GM19397 (cell line): ENCODE measurements at regions not wholly inside any gene's neighbourhood (a gene's known extent, or its start where the extent isn't known, plus 50 kb on each side); places are given as distances from the start of the nearest gene placed in this dataset.
"Not testable (repeated sequence)": the region's sequence is repeated elsewhere in the genome, so short reads cannot be mapped to it uniquely, and the experiment has no call there.

ENCODE experiments used
- ATAC-seq: cut with Tn5 transposase; IDR thresholded peaks from one replicate; pipeline ENCODE4 v1.9.1; 2021; ENCODE audit warnings: mild to moderate bottlenecking, moderate library complexity; ENCODE audit not compliant: unreplicated experiment

DNA sequence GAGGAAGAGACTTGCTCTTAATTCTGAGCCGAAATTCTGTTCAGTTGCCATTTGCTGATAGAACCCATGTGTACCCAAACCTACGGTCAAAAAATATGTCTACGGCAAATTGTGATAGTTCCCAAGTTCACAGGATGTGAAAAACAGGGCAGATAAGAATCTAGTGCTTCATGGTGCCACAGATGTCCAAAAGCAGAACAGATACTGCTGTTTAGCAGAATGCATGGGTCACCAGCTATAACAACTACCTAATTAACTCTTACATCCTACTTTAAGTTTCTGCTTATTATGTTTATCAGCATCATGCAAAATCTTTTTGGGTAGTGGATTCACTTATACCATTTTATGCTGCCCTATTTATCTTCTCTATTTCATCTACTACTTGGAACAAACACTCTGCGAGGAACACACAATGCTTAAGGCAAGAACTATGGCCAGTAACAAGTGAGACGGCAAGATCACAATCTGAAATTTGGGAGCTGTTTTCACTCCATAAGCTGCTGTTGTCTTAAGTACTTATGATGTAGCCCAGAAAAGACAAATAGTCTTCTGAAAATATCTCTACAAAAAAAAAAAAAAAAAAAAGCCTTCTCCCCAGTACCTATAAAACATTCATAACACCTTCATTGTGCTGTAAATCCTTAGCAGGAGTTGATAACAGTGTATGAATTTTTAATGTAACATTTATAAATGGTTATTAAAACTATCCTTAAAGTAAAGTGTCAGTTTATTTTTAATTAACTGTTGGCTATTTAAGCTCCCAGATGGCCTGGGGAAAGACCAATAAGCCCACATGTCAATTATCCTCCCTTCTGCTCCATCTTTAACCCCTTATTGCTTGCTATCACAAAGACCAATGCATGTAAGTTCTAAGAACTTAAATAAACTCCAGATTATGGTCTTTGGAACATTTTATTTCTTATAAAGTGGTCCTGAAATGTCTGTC lies 232.3 kb downstream of the TLR4 start:
- ATAC-seq = peak; percentile 97

DNA sequence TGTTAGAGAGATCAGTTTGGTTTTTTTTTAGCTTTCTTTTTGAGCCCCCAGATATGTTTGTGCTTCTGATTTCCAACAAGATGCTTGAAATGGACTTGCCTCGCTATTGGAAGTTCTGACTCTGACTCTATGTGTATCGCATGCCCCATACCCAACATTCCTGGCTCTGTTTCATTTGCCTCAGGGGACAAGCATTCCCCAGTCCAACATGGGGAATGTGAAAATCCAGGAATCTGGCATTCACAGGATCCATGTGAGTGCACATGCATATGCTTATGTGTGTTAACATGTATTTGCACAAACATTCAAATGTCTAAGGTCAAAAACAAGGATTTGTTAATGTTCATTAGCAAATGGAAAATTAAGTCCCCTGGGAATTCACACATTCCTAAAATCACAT lies 233.9 kb downstream of the TLR4 start:
- ATAC-seq = no peak

DNA sequence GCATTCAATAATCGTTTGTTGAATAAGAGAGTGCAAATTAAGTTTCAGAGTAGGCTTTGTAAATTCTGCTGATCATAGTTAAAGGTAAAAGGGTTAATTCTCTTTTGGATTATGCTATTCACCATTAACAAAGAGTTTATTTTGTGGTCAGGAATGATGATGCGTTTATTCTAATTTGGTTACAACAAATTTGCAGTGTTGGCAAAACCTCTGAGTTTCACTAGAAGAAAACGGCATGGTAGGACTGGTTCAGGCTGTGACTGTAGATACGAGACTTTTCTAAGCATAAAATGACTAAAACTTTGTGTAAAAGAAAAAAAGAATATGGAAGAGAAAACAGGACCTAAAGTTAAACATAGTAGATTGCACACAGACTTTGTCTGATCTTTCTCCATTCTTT lies 234.7 kb downstream of the TLR4 start:
- no peak for ATAC-seq

DNA sequence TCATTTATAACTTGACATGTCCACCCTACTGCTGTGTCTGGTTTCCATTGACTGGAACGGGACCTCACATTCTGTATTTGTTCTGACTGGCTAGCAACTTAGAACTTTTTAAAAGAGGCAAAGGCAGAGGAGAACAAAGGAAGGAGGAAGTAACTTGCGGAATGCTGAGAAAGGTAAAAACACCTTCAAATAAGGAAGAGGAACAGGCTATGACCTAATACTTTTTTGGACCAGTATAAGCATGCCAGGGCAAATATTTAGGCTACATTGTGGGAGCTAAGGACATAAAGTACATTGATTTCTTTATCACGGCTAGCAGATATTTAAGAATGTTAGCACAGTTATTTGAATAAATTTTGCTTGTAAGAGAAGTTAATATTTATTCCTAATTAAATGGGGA lies 240.5 kb downstream of the TLR4 start:
- not testable (repeated sequence) for ATAC-seq

DNA sequence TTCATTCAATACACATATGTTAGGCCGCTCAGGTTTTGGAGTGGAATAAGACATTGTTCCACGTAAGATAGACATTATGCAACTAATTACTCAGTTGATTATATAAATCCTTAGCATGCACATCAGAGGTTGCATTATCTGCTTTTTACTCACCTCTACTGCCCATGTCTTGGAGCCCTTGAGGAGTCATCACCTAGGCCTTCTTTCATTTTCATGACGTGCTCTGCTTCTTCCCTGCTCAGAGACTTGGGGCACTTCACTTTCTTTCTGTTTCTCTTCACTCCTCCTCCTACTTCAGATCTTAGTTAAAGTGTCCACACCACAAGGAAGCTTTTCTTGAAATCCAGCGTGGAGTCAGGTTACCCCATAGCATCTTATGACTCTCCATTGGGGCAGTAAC lies 241.1 kb downstream of the TLR4 start:
- ATAC-seq = no peak

DNA sequence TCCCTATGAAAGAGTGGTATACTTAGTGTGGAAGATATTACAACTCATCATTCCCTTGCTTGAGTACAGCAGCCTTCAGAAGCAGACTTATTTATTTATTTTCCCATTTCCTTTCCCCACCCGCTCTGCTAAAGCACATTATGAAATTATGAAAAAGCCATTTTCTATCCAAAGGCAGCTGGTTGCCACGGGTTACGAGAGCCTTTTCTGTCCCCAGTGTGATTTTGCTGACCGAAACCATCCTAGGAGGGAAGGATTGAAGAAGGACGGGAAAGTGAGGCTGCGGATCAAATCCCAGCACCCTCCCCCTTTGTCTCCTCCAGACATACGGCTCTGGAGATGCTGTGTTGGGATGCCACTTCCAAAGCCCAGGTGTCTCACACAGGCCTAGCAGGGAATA lies 246.9 kb downstream of the TLR4 start:
- no peak for ATAC-seq

DNA sequence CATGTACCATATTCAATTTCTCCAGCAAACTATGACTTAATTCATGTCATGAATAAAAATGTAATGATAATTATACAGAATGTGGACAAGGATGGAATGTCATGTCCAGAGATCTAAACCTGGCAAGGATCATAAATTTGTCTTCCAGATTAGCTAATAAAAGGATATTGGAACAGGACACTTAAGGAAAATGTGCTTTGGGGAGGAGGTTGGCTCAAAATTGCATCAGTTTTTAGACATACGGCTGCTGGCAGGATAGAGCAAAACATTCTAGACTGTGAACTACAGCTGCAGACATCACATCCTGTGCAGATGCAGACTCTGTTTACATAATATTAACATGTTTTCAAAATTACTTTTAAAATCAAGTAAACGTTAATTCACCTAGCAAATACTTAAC lies 248.4 kb downstream of the TLR4 start:
- no peak for ATAC-seq

DNA sequence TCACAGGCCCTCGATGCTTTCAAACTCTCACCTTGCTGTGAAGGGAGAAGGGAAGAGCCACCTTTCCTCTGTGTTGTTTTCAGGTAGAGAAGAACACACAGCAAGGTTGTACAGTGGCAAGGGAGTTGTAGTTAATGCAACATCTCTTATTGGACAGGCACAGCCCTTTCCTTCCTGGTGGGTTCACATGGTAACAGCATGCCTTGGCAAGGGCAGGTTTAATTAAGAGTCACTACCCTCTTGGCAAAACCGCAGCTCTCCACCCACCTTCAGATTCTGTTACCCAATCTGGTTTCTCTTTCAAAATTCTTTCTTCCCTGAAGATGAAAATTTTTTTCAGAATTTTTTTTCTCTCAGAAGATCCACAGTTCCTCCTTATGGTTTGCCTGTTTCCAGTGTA lies 253.1 kb downstream of the TLR4 start:
- no peak for ATAC-seq

DNA sequence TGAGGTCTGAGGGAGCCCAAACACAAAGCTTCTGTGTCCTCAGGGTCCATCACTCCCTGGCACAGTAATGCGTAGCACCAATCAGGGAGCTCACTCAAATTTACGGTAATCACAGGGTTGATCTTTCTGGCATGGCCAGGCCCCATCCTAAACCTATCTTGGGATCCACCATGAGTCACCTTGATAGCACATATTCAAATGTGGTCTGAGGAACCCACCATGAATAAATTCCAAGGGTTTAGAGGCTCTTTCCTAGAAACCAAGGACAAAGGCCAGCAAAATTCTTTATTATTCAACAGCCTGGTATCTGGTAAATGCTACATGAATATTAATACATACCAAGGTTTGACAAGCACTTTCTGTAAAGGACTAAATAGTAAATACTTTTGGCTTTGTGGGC lies 254.5 kb downstream of the TLR4 start:
- no peak for ATAC-seq

DNA sequence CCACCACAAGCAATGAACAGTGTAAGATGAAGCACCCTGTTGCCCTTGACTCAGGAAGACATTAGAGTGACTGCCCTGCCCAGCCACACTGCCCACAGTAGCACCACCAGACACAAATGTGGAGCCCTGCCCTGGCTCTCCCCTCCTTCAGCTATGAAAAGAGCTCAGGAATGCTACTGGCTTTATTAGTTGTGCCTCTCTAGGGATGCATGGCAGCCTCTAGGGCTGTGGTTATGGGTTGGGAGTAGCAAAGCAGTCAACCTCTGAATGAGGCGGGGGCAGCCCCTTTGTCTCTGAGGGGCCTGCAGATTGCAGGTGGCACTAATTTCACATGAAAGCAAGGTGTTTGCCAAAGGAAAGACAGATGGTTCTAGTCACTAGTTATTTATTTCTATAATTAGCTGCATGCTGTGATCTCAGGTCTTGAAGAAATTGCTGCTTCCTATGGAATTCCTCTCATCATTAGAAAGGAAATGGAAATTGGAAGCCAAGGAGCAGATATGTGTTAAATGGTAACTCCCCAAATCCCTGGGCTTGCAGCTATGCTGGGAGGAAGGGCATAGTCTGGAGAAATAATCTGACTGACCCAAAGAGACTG lies 259.4 kb downstream of the TLR4 start:
- no peak for ATAC-seq

DNA sequence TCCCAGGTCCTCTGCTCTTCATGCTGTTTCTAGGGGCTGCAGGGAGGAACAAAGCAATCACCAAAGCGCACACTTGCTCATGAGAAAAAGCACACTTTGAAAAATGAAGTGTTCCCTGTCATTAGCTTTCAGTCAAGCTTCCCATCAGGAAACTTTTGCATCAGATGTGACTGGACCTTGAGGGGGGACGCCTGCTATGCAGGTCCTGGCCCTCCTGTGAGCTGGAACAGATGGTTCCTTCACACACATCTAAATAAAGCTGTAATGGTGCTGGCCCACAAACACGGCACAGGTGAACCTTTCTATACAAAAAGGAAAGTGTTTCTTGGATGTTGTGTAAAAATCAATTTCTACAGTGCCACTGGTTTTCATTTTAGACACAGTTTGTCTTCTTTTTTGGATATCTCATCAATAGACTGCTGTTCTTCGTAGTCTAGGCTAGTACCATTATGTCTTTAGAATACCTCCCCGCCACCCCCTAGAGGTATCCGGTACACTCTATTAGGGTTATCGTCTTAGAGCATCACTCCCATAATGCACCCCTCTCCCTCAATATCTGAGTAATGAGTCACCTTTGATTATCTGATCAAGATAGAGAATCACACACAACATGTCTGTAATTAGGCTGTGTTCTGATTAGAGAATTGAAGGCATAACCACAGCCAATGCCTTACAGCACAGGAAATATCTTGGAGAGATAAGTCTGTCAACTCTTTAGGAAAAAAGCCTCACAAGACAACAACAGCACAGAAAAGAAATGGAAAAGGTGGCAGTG lies 266.3 kb downstream of the TLR4 start:
- ATAC-seq = no peak

DNA sequence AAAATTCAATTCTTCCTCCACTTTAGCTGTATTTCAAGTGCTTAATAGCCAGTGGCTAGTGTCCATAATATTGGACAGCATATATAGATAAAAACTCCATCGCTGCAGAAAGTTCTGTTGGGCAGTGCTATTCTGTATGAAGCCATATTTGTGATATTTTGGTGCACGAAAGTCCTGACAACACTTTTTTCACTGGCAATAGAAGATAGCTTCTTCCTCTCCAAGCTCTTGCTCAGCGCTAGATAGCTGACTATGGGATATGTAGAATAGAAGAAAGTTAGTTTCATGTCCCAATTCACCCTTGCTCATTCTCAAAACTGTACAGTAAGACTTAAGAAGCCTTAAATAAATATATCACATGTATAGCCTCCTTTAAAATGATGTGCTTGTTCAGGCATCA lies 269.9 kb downstream of the TLR4 start:
- no peak for ATAC-seq

DNA sequence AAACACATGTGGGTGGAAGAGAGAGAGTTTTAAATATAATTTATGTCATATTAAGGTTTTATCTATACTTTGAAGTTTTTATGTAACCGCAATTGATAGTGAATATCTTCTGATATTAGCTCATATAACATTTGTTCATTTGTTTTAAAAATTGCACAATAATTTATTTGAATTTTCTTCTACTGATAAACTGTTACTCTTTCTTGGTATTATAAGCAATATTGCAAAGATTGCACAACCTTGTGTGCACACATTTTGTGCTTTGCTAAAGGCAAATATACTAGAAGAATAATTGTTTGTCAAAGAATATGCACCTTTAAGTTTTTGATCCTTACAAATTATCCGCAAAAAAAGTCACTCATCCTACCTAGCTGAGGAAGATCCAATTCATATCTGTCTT lies 275.7 kb downstream of the TLR4 start:
- no peak for ATAC-seq

DNA sequence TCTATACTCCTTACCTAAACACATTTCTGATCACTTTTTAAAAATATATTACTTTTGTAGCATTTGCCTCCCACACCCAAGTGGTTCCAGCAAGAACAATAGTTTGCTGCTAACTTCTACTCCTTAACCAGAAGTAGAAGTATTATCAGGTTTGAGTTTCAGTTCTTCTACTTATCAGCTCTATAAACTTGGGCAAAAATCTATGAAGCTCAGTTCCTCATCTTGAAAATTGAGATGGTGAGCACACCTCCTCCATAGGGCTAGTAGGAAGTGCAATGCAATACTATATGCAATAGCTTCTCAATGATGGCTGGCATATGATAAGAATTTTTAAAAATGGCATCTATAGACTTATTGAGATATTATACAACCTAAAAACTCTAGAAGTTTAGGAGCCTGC lies 283.7 kb downstream of the TLR4 start:
- ATAC-seq = no peak

DNA sequence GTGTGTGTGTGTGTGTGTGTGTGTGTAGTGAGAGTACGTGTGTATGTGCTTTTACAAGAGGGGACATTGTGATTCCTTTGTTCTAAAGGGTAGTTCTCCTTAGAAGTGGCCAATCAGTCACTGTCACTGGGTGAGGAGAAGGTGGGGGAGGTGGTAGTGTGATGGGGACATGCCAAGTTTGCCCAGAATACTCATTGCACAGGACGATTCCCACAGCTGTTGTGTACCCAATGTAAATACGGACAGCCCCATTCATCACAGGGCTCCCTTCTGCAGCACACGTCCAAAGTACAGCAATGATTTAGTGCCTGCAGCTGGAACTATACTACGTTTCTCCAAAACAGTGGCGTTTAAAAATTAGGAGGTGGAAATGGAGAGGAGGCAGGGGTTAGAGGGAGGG lies 287.8 kb downstream of the TLR4 start:
- no peak for ATAC-seq

DNA sequence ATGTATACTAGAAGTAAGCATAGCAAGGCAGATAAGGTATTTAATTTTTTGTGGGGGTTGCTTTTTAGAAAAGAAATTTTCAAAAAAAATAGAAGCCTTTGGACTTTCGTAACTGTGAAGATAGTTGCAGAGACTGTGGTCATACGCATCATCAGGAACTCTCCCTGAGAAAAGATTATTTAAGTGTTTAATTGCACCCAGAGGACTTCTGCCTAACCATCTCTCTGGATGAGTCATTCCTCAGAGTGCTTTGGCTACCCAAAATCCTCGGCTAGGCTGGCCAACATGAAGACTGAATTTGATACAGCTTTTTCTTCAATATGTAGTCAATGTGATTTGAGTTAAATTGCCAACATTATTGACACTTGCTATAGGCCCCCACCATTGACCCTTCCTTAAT lies 296.4 kb downstream of the TLR4 start:
- ATAC-seq = no peak

DNA sequence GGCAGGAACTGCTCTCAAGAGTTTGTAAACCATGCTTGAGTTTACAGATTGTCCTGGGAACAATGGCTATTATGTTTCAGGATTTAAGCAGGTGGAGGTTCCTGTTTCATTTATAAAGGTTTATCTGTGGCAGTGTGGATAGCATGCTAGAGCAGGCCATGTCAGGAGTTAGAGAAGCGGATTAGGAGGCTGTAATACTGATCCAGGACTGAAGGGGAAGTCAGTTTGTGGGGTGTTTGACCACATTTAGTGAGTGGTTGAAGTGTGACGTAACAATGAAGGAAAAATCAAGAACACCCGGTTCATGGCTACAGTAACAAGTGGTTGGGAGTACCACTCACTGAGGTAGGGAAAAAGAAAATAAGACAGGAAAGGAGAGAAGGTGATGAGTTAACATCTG lies 299.0 kb downstream of the TLR4 start:
- no peak for ATAC-seq

DNA sequence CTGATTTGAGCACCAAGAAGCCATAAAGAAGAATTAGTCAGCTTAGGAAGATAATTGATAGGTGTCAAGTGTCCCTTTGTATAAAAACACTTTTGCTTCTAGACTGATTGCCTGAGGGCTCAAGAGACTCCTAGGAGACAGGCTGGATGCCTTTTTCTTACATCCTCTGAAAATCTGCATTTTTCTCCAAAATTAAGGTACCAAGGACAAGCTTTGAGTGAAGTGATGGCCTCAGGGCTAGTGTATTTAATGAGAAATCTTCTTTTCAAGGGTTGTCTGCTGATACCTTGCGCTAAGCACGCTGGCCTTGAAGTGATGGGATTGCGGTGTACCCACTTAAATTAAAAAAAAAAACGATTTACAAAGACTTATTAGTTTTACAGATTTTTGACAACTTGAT lies 304.0 kb downstream of the TLR4 start:
- no peak for ATAC-seq

DNA sequence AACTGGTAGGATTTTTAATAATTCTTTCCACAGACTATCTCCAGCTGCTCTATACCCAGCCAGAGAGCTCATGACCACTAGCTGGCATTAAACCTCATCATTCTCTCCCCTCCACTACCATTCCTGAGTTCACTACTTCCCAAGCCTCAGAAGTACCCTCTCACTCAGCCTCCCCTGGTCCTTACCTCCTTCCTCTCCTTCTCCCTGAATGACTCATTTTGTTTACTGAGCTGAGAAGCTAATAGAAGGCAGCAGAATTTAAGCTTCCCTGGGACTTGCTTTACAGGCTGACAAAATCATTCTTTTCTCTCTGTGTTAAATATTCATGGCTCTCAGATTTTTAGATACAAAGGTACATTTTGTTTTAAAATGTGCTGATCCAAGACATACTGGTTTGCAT lies 305.4 kb downstream of the TLR4 start:
- no peak for ATAC-seq

DNA sequence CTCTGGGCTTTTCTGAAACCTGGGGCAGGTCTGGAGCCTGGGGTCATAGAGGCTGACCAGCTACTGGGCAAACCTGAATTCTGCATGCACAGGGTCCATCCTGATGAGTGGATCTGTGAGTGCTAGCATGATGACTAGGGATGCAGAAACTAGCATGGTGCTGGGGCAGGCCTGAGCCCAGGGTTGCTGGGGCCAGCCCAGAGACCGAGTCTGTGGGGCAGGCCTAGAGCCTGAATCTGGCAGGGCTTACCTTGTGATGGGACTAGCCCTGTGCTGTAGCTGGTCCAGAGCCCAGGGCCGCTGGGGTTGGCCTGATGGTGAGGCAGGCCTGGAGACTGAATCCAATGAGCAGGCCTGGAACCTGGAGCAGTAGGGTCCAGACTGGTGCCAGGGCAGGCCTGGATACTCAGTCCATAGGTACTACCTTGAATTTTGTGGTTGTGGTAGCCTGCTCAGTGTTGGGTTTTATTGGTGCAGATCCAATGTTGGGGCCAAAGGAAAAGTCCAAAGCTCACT lies 313.5 kb downstream of the TLR4 start:
- ATAC-seq = no peak

DNA sequence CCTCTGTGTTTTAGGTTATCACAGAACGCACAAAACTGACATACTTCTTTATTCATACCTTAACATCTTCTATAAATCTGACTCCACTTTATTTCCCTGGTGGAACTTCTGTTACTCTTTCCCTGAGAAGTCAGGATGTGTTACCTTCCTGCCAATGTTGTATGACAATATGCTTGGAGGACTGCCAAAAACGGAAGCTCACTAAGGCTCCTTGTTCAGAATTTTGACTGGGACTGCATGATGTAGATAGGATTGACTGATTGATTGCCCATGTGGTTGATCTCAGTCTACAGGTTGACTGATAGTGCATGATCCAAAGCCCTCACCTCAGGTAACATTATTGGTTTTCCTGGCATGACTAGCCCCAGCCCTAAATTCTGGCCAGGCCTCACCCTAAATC lies 319.4 kb downstream of the TLR4 start:
- no peak for ATAC-seq

DNA sequence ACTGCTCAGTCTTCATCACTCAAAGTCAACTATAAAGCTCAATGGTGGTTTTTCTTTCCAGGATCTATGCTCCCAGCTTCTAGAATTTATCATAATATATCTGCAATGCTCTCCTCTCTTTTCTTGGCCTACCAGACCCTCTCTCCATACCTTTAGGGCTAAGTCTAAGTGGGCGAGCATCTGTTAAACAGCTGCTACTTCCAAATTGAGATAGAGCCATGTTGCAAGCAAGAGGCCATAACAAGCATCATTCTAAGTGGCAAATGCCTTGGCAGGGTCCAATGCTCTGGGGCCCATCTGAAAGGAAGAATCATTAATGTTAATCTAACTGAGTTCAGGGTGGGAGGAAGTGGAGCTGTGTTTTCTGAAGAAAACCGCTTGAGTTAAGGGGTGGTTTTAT lies 324.0 kb downstream of the TLR4 start:
- no peak for ATAC-seq
